SK-MEL-5 (cell line): ENCODE measurements at regions not wholly inside any gene's neighbourhood (a gene's known extent, or its start where the extent isn't known, plus 50 kb on each side); places are given as distances from the start of the nearest gene placed in this dataset.
"Not testable (repeated sequence)": the region's sequence is repeated elsewhere in the genome, so short reads cannot be mapped to it uniquely, and the experiment has no call there.

Experiments
- DNase-seq: peaks from one replicate; pipeline ENCODE4 v3.0.0-alpha.2; 2016; ENCODE audit warnings: low read depth, low spot score
- in situ Hi-C: cut with HindIII; loops from 2 replicates; pipeline ENCODE4 v1.10.0; 2016; ENCODE audit warnings: low sequenced_read_pairs, high pct_unique_total_duplicates, low pct_unique_long_range_greater_than_20kb

DNA sequence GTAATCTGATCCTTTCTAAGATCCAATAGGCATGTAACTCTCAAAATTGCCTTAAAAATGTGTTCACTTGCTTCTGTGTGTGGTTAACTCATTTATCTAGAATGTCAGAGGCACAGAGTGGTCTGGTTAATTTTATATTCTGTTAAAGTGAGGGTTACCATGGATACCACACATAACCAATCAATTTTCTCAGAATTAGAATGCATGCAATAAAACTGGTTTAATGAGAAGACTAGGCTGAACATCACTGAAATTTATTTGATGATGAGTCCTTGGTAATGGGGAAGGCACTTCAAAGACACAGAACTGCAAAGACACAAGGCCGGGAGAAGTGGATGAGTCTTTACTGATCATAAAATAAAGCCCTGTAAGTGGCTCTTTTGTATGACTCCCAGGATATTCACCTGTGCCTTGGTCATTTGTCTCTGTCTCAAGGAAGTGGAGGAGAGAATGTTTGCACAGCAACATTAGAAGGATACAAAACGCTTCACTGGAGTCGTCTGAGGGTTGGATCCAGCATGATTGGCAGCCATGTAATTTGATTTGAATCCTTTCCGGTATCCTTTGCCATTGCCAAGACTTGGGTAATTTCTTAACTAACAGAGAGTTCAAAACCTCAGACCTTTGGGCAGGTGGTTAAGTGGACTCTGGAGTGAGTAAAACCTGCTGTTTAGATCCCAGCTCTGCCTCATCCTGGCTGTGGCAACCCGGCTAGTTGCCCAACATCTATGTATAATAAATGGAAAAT lies 94.0 kb upstream of the RBPJ start:
- in situ Hi-C loops, result no loop called here
- no peak for DNase-seq

DNA sequence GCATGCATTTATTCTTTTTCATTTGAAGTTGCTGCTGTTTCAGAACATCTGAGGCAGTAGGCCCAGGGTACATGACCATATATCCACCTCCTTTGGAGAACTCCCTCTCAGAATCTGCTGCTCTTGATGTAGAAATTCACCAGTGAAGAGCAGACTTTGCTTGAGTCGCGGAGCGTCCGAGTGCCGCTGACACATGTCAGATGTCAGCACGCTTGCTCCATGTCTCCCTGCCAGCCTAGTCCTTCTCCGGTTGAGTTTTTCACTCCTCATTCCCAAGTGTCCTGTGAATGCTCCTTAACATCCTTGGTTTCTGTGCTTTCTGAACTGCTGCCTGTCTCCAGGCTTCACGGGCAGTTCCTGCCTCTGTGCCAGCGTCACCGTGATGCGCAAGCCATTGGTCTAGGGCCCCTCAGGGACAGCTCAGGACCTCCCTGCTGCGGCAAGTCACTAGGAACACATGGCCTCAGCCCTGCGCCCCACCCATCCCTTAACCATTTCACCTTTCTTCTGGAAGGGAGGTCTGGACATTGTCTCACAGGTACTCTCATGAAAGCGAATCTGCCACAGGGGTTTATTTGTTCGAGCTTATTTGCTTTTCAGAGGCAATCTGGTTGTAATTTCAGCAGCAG lies 93.1 kb upstream of the RBPJ start:
- no peak for DNase-seq
- in situ Hi-C loops, result no loop called here

DNA sequence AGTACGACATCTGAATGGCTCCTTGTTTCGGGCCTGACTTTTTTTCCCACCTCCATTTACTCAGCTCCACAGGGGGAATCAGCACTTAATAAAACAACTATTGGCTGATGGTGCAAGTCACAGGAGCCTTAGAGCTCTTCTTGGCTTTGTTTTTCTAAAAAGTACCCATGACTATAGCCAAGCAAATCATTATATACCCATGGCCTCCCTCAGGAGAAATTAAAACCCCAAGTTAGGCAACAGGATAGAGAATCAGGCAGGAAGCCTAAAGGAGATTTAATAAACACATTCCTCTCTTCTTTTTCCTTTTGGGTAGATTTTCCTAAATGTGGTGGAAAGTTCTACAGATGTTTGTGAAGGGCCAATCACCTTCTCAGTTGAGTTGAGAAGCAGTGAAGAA lies 91.9 kb upstream of the RBPJ start:
- in situ Hi-C loops, result no loop called here
- no peak for DNase-seq

DNA sequence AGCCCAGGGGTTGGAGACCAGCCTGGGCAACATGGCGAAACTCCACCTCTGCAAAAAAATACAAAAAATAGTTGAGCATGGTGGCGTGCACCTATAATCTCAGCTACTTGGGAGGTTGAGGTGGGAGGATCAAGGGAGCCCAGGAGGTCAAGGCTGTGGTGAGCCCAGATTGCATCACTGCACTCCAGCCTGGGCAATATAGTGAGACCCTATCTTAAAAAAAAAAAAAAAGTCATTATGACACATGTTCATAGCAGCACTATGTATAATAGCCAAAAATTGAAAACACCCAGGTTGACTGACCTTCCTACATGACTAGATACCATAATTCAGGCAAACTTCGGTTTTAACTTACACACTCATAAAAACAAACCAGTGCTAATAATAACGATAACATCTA lies 90.8 kb upstream of the RBPJ start:
- in situ Hi-C loops, result no loop called here

DNA sequence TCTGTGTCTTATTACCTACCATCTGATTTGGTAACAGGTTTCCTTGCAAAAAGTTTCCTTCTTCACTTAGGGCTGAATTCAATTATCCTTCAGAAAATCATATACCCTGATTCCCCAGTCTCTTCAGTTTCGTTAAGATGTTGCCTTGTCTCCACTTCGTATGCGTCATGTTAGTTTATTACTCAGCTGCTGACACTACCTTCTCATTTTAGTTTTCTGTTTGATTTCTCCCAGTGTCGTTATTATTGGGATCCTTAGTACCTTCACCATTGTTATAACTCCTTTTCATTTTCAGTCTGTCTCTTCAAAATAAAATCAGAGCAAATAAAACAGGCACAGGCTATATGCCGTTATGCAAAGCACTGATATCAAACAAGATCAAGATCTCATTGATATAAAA lies 87.5 kb upstream of the RBPJ start:
- in situ Hi-C loops, result no loop called here
- DNase-seq, result no peak

More for the DNA sequence above, 90.8 kb upstream of the RBPJ start:
- no peak for DNase-seq

DNA sequence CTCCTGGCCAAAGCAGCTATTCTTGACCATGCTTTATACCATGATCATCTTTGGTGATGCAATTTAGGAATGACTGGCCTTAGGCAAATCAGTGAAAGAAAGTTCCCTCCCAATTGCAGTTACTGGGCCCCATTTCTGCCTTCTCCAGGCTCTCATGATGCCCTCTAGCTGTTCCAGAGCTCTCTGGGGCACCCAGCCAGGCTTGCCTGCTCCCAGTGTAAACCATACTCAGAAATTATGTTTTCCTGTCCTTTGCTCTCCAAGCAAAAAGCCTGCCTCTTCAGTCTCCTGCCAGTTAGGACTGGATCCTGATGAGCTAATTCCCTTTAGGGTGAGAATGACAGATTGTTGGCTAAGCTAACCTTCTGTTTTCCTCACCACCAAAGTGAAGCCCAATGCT lies 85.3 kb upstream of the RBPJ start:
- DNase-seq, result peak; percentile 30
- in situ Hi-C loops, result no loop called here

DNA sequence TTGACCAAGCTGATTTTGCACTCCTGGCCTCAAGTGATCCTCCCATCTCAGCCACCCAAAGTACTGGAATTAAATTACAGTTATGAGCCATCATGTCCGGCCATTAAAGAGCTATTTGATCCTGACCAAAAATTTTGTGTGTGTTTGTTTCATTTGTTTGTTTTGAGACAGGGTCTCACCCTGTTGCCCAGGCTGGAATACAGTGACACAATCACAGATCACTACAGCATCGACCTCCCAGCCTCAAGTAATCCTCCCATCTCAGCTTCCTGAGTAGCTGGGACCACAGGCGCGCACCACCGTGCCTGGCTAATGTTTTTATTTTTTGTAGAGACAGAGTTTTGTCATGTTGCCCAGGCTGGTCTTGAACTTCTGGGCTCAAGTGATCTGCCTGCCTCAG lies 82.9 kb upstream of the RBPJ start:
- no peak for DNase-seq
- in situ Hi-C loops, result no loop called here

DNA sequence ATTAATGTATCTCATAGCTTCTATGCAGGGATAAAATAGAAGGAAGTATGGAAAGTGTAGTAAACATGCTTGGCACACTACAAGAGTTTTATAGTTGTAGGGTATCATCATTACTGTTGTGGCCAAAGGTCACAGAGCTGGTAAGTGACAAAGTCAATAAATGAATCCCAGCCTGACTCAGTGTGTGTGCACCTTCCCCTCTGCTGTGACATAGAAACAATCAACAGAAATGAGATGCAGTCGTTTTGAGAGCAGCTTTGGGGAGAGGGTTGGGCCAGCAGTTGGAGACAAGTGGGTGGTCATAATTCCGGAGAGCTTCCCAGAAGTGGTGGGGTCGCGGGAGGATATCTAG lies 82.4 kb upstream of the RBPJ start:
- DNase-seq, result peak; percentile 32
- in situ Hi-C loops, result no loop called here

DNA sequence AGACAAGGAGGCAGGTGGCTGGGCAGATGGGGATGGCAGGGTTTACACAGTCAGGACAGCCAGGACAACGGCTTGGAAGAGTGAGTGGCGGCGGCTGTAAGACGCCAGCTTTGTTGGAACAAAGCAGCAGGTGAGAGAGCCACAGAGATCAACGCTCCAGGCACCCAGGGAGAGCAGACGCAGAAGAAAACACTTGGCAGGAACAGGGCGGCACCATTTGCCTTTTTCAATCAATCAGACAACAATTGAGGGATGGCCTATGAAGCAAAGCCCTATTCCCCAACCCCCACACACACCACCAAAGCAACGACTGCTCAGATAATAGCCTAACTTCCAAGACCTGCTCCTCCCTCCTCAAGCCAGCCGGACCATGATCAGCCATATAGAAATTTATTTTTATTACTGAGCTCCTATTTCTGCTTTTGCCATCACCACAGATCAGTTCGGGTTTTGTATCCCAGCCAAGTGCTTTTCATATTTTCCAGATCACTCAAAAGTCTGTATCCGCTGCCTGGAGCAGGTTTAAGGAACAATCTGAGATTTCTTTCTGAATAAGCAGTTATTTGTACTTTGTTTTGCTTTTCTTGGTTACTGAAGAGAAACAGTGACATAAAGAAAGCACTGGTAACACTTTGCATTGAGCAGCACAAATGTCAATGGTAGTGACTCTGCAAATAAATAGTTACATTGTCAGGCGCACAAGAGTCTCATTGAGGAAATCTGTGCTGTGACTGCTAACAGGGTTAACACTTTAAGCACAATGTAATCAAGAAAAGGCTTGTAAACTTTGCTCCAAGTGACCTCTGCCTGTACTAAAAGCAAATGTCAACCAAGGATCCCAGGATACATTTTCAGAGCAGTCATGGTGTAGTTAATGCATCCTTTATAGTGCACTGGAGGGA lies 81.8 kb upstream of the RBPJ start:
- in situ Hi-C loops, result no loop called here

DNA sequence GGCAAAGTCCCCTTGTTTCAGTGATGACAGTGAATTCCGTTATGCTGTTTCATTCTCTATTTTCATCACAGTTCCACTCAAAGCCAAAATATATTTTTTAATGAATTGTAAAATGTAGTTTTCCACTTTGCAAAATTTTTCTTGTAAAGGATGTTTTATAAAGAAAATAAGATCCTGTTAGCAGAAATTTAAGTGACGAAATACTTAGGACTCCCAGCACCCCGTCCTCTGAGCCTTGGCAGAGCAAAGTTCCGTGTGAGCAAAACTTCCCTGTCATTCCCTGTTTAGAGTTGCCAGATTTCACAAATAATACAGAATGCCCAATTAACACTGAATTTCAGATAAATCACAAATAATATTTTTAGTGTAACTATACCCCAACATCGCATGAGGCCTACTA lies 81.0 kb upstream of the RBPJ start:
- no peak for DNase-seq
- in situ Hi-C loops, result no loop called here

More for the DNA sequence above, 81.8 kb upstream of the RBPJ start:
- DNase-seq, result peak; percentile 96

DNA sequence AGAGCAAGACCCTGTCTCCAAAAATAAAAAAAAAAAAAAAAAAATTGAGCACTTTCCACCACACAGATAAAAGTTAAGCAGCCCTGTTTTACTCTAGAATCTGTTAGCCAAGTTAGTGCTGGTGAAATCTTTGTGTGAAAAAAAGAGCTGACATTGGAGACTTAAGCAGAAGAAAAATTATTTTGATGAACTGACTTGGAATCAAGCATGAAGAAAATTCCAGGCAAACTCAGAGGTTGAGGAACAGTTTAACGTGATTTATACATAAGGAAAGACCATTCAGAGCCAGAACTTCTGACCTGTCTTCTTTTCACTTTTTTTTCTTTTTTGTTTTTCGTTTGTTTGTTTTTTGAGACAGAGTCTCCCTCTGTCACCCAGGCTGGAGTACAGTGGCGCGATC lies 79.6 kb upstream of the RBPJ start:
- no peak for DNase-seq
- in situ Hi-C loops, result no loop called here

DNA sequence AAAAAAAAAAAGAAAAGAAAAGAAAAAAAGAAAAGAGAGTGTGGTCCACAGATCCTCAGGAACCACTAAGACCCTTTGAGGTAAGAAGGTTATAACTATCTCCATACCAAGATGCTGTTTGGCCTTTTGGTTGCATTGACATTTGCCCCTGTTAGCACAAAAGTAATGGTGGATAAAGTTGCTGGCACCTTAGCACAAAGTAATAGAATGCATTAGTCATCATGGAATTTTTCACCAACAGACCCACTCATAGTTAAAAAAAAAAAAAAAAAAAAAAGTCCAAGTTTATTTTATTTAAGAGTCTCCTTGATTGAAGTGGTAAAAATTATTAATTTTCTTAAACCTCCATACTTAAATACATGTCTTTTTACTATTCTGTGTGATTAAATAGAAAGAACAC lies 78.4 kb upstream of the RBPJ start:
- DNase-seq, result no peak
- in situ Hi-C loops, result no loop called here

DNA sequence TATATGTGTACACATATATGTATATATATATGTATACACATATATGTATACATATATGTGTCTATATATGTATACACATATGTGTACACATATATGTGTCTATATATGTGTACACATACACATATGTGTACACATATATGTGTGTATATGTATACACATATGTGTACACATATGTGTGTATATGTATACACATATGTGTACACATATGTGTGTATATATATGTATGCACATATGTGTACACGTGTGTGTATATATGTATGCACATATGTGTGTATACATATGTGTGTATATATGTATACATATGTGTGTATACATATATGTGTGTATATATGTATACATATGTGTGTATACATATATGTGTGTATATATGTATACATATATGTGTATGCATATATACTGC lies 76.7 kb upstream of the RBPJ start:
- in situ Hi-C loops, DNase-seq: not testable (repeated sequence)

DNA sequence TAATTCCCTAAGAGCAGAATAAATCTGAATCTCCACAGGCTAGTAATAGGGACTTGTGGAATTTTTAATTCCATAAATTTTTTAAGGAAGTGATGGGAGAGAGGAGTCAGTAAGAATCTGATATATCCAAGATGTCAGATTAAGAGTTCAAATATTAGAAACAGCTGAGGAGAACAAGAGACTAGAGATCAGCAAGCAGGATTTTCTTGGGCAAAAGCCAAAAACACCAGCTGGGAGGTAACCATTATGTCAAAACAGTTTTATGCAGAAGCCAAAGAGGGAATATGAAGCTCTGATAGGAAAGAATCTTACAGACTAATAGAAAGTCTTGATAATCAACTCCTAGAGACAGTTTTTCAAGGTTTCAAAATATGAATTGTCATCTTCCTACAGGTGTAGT lies 72.2 kb upstream of the RBPJ start:
- in situ Hi-C loops, result no loop called here

DNA sequence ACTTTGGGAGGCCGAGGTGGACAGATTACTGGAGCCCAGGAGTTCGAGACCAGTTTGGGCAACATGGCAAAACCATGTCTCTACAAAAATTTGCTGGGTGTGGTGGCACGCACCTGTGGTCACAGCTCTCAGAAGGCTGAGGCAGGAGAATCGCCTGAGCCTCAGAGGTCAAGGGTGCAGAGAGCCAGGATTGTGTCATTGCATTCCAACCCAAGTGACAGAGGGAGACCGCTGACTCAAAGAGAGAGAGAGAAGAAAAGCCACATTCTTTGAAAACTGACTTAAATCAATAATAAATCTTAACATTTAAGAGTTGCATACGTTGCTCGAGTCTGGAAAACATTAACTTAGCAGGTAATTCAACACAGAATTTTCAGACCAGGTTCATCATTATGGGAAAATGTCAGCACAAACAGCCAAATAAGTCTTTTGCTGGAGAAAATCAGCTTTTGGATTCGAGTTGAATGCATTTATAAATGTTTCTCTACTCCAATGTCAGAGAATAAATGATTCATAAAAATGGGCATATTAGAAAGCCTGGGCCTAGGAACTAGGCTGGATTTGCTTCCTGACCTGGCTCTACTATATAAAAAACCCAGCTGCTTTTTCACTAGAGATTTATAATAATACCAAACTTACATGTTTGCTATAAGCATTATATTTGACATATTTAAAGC lies 68.3 kb upstream of the RBPJ start:
- in situ Hi-C loops, result no loop called here
- DNase-seq, result no peak

More for the DNA sequence above, 72.2 kb upstream of the RBPJ start:
- DNase-seq, result no peak

DNA sequence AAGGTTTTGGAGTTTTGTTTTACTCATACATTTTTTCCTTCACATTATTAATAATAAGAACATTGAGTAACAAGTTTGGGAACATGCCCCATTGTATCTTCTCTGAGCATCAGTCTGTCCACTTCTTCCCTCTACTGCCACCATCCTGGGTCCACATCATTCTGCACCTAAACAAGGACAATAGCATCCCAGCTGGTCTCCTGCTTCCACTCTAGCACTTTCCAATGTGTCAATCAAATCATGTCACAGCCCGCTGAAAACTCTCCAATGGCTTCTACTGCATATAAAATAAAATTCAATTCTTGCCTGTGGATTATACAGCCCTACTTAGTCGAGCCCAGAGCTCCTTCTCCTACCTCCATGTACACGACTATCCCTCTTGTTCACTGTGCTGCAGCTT lies 66.8 kb upstream of the RBPJ start:
- in situ Hi-C loops, result no loop called here

DNA sequence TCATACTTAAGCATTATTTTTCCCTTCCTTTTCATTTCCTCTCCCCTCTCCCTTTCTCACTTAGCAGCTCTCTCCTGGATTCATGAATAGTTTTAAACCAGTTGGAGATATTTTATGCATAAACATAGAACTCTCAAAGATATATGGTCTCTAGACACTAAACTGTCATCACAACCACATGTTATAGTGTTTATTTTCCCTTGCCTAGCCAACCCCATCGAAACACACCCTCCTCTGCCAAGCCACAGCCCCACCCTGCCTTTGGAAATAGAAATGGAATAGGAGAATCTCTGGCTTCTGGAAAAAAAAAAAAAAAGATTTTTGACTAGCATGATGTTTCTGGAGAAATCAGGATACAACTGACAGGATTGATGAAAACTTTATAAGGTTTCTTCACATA lies 64.8 kb upstream of the RBPJ start:
- no peak for DNase-seq
- in situ Hi-C loops, result no loop called here

More for the DNA sequence above, 66.8 kb upstream of the RBPJ start:
- DNase-seq, result no peak

DNA sequence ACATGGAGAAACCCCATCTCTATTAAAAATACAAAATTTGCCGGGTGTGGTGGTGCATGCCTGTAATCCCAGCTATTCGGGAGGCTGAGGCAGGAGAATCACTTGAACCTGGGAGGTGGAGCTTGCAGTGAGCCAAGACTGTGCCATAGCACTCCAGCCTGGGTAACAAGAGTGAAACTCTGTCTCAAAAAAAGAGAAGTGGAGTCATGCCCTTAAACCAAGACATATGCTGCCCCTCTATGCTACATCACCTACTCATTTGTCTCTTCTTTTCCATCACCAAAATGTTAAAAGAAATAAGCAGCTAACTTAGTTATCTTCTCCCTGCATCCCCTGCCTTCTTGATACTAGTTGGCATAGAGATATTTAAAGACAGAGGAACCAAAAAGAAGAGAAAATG lies 63.4 kb upstream of the RBPJ start:
- DNase-seq, in situ Hi-C loops: not testable (repeated sequence)
